HEK293T (cell line): ENCODE measurements at regions not wholly inside any gene's neighbourhood (a gene's known extent, or its start where the extent isn't known, plus 50 kb on each side); places are given as distances from the start of the nearest gene placed in this dataset.

Experiments used
- BHLHE40 ChIP-seq: fragments of 450-650 bp; IDR thresholded peaks from 2 replicates; pipeline ENCODE4 v1.6.1; 2016; ENCODE audit warnings: mild to moderate bottlenecking, moderate library complexity, borderline replicate concordance
- CTBP1 ChIP-seq: fragments of 450-650 bp; IDR thresholded peaks from 2 replicates; pipeline ENCODE4 v1.6.1; 2016; ENCODE audit warnings: borderline replicate concordance
- ELF4 ChIP-seq: fragments of 450-650 bp; IDR thresholded peaks from 2 replicates; pipeline ENCODE4 v1.6.1; 2017; ENCODE audit warnings: antibody characterized with exemption
- FOXM1 ChIP-seq: fragments of 450-650 bp; IDR thresholded peaks from 2 replicates; pipeline ENCODE4 v1.6.1; 2017; ENCODE audit warnings: mild to moderate bottlenecking, borderline replicate concordance
- HDGF ChIP-seq: fragments of 450-650 bp; IDR thresholded peaks from 2 replicates; pipeline ENCODE4 v1.6.1; 2017; ENCODE audit warnings: antibody characterized with exemption, borderline replicate concordance
- L3MBTL2 ChIP-seq: fragments of 450-650 bp; conservative IDR thresholded peaks from 2 replicates; pipeline ENCODE4 v1.6.1; 2016; ENCODE audit warnings: mild to moderate bottlenecking
- LEF1 ChIP-seq: fragments of 450-650 bp; IDR thresholded peaks from 2 replicates; pipeline ENCODE4 v1.6.1; 2017; ENCODE audit warnings: mild to moderate bottlenecking, borderline replicate concordance
- PKNOX1 ChIP-seq: fragments of 450-650 bp; IDR thresholded peaks from 2 replicates; pipeline ENCODE4 v1.6.1; 2016
- SP1 ChIP-seq: fragments of 450-650 bp; IDR thresholded peaks from 2 replicates; pipeline ENCODE4 v1.6.1; 2017
- SUZ12 ChIP-seq: fragments of 450-650 bp; IDR thresholded peaks from 2 replicates; pipeline ENCODE4 v1.6.1; 2016; ENCODE audit warnings: mild to moderate bottlenecking
- ZNF384 ChIP-seq: fragments of 450-650 bp; IDR thresholded peaks from 2 replicates; pipeline ENCODE4 v1.6.1; 2016

GRCh38 chr3:106247902-106248684 is 379.3 kb upstream of the CBLB start:
- TF ChIP-seq FOXM1 (no peak), ZNF384 (no peak), HDGF (no peak), ELF4 (no peak), SUZ12 (no peak), PKNOX1 (no peak), LEF1 (no peak), BHLHE40 (no peak), CTBP1 (no peak), SP1 (no peak), L3MBTL2 (no peak)
